Skeletal muscle satellite cell (primary cell): ENCODE measurements at regions not wholly inside any gene's neighbourhood (a gene's known extent, or its start where the extent isn't known, plus 50 kb on each side); places are given as distances from the start of the nearest gene placed in this dataset.
"Not testable (repeated sequence)": the region's sequence is repeated elsewhere in the genome, so short reads cannot be mapped to it uniquely, and the experiment has no call there.

Experiments
- H3K27me3 ChIP-seq: 2 replicates; pipeline ENCODE4 v1.7.0; 2013; ENCODE audit warnings: low read length; ENCODE audit not compliant: control insufficient read depth, insufficient read depth
- H3K36me3 ChIP-seq: 2 replicates; pipeline ENCODE4 v1.7.0; 2013; ENCODE audit warnings: mild to moderate bottlenecking, control low read depth, low read length; ENCODE audit not compliant: insufficient read depth
- H3K4me1 ChIP-seq: 2 replicates; pipeline ENCODE4 v1.7.0; 2013; ENCODE audit warnings: low read length; ENCODE audit not compliant: control insufficient read depth, insufficient read depth
- H3K4me2 ChIP-seq: 2 replicates; pipeline ENCODE4 v1.7.0; 2013; ENCODE audit warnings: mild to moderate bottlenecking, low read length
- H3K4me3 ChIP-seq: 2 replicates; pipeline ENCODE4 v1.7.0; 2013; ENCODE audit warnings: low read length
- H3K9ac ChIP-seq: 2 replicates; pipeline ENCODE4 v1.7.0; 2013; ENCODE audit warnings: mild to moderate bottlenecking, low read depth, low read length, moderate library complexity
- H3K9me3 ChIP-seq: replicated peaks from 2 replicates; pipeline ENCODE4 v1.7.0; 2013; ENCODE audit warnings: mild to moderate bottlenecking, control low read depth, low read length

DNA sequence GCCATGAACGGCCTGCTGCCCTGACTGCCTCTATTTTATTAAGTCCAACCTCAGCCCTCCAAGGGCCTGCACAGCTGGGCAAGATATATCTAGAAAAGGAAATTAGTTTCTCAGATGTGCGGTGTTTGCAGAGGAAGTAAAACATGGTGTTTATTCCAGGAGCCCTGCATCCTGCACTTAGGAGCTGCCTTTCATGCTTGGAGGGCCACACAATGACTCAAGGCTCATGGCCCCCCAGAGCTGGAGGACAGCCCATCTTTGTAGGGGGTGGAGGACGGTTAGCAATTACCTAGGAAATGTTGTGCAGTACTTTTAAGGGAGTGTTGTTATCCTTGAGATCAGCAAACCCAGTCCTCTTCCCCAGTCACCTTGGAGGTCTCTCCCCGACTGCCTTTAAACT, 80.5 kb downstream of the COPRS start:
- Histone ChIP-seq H3K4me2 (no peak overlapping the region), H3K9me3 (no peaks in the 10 kb centered on the region), H3K9ac (no peak overlapping the region), H3K27me3 (no peaks in the 10 kb centered on the region), H3K4me3 (no peak overlapping the region), H3K36me3 (no peaks in the 10 kb centered on the region), H3K4me1 (no peaks in the 10 kb centered on the region)

DNA sequence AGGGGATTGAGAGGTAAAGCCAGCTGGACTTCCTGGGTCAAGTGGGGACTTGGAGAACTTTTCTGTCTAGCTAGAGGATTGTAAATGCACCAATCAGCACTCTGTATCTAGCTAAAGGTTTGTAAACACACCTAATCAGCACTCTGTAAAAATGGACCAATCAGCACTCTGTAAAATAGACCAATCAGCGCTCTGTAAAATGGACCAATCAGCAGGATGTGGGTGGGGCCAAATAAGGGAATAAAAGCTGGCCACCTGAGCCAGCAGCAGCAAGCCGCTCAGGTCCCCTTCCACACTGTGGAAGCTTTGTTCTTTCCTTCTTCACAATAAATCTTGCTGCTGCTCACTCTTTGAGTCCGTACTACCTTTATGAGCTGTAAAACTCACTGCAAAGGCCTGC, 87.7 kb downstream of the COPRS start:
- H3K27me3 ChIP-seq, H3K4me3 ChIP-seq, H3K4me1 ChIP-seq, H3K9ac ChIP-seq, H3K36me3 ChIP-seq, H3K4me2 ChIP-seq, H3K9me3 ChIP-seq: not testable (repeated sequence)

DNA sequence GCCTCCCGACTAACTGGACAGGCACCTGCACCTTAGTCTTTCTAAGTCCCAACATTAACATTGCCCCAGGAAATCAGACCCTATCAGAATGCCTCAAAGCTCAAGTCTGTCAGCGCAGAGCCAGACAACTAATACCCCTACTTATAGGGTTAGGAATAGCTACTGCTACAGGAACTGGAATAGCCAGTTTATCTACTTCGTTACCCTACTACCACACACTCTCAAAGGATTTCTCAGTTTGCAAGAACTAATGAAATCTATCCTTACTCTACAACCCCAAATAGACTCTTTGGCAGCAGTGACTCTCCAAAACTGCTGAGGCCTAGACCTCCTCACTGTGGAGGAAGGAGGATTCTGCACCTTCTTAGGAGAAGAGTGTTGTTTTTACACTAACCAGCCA, 88.5 kb downstream of the COPRS start:
- not testable (repeated sequence) for H3K27me3 ChIP-seq, H3K4me1 ChIP-seq, H3K4me3 ChIP-seq, H3K36me3 ChIP-seq, H3K9ac ChIP-seq, H3K9me3 ChIP-seq, H3K4me2 ChIP-seq

DNA sequence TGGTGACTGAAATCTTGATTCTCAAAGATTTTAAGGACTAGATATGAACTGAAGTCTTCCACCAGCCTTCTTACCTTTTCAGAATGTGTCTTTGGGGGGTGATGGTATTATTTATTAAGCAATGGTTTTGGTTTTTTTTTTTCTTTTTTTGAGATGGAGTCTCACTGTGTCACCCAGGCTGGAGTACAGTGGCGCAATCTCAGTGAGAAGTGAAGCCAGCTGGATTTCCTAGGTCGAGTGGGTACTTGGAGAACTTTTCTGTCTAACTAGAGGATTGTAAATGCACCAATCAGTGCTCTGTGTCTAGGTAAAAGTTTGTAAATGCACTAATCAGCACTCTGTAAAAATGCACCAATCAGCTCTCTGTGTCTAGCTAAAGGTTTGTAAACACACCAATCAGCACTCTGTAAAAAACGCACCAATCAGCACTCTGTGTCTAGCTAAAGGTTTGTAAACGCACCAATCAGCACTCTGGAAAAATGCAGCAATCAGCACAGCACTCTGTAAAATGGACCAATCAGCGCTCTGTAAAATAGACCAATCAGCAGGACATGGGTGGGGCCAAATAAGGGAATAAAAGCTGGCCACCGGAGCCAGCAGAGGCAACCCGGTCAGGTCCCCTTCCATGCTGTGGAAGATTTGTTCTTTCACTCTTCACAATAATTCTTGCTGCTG, 97.1 kb downstream of the COPRS start:
- not testable (repeated sequence) for H3K9ac ChIP-seq, H3K4me3 ChIP-seq, H3K4me2 ChIP-seq, H3K36me3 ChIP-seq, H3K27me3 ChIP-seq, H3K9me3 ChIP-seq, H3K4me1 ChIP-seq

DNA sequence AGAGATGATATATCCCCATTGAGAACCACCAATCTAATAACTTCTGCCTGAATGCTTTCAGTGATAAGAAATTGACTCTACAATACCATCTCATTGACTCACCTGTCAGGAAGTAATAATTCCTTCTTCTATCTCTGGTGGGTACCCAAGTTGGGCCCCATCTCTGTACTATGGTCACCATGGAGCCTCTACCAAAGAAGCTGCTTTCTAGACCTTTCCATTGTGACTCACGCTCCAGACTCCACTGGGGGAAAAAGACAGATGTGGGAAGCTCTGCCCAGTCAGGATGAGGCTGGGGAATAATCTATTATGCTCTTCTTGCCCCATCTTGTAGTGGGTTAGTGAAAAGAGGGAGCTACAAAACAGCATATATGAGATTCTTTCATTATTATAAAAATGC, 100.4 kb downstream of the COPRS start:
- H3K9me3 ChIP-seq = no peaks in the 10 kb centered on the region
- H3K9ac ChIP-seq = no peak overlapping the region
- H3K27me3 ChIP-seq = no peaks in the 10 kb centered on the region

DNA sequence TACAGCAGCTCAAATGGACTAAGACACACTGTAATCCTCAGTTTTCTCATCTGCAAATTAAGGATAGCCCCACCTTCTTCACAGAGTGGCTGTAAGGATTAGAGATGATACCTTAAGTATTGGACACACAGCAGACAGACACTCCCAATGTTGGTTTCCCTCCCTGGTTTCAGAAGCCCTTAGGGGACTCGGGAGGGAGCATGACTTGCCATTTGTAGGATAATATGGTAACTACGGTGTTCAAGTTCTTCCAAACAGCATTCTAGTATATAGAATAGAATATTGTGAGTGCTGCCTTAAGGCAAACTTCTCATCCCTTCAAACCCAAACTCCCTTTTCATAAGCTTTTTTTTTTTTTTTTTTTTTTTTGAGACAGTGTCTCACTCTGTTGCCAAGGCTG, 101.9 kb downstream of the COPRS start:
- no peak overlapping the region for H3K4me2 ChIP-seq
- no peak overlapping the region for H3K4me3 ChIP-seq
- H3K4me1 ChIP-seq = peaks cover 17% of the 10 kb centered on the region
- no peaks in the 10 kb centered on the region for H3K36me3 ChIP-seq
- H3K9me3 ChIP-seq = no peaks in the 10 kb centered on the region
- H3K27me3 ChIP-seq = no peaks in the 10 kb centered on the region
- H3K9ac ChIP-seq = no peak overlapping the region

More for the DNA sequence above, 100.4 kb downstream of the COPRS start:
- H3K36me3 ChIP-seq = no peaks in the 10 kb centered on the region
- H3K4me2 ChIP-seq = no peak overlapping the region
- H3K4me1 ChIP-seq = peaks cover 15% of the 10 kb centered on the region
- no peak overlapping the region for H3K4me3 ChIP-seq

DNA sequence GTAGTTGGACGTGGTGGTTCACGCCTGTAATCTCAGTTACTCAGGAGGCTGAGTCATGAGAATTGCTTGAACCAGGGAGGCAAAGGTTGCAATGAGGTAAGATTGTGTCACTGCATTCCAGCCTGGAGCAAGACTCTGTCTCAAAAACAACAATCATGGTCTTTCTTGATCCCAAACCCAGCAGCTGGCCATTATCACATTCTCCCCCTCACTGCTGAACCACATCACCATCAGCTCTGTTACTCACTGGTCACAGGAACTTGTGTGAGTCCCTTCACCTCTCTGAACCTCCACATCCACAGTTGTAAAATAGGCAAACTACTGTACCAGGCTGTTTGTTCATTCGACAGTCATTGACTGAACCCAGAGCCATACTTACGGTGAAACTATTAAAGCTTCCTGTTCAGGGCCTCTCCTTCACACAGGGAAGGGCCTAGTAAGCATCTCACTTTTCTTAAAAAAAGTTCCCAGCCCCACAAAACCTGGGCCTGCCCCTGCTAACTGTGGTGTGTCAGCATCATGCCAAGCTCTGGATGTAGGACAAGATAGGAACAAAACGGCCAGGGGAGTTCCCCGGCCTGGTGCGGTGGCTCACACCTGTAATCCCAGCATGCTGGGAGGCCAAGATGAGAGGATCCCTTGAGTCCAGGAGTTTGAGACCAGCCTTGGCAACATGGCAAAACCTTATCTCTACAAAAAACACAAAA, 104.7 kb downstream of the COPRS start:
- Histone ChIP-seq H3K4me2 (no peak overlapping the region), H3K9me3 (no peaks in the 10 kb centered on the region), H3K4me1 (peaks cover 17% of the 10 kb centered on the region), H3K36me3 (no peaks in the 10 kb centered on the region), H3K4me3 (no peak overlapping the region), H3K9ac (peak overlapping the region; percentile 45), H3K27me3 (no peaks in the 10 kb centered on the region)

DNA sequence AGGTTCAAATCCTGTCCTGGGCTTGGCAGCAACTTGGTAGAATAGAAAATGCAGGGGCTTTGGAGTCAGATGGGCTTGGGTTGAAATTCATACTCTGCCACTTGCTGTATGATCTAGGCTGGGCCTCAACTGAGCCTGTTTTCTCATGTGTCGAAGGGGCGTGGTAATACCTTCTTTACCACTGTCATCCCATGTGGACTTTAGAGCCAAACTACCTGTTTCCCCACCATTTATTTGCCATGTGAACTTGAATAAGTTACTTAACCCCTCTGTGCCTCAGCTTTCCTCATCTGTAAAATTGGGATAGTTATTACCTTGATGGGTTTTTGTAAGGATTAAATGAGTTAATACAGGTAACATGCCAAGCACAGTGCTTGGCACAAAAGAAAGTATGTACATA, 106.0 kb downstream of the COPRS start:
- Histone ChIP-seq H3K36me3 (no peaks in the 10 kb centered on the region), H3K4me1 (peaks cover 17% of the 10 kb centered on the region), H3K27me3 (no peaks in the 10 kb centered on the region), H3K9ac (no peak overlapping the region), H3K4me2 (no peak overlapping the region), H3K4me3 (no peak overlapping the region), H3K9me3 (no peaks in the 10 kb centered on the region)

DNA sequence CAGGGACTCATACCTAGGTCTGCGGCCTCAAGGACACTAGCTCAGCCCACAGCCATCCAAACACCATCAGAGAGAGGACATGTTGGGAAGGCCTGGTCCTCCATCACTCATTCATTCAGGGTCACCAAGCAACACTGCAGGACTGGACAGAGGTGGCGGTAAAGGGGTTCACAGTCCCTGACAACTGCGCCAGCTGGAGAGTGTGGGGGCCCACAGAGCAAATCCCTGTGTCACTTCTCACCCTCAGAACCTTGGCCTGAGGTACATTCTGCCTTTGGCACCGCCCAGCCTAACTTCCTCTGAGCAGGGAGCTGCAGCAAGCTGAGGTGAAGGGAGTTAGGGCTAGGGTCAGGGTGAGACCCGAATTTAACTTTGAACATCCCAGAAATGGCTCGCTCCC, 106.5 kb downstream of the COPRS start:
- no peaks in the 10 kb centered on the region for H3K27me3 ChIP-seq
- no peaks in the 10 kb centered on the region for H3K9me3 ChIP-seq
- H3K36me3 ChIP-seq = no peaks in the 10 kb centered on the region
- no peak overlapping the region for H3K4me2 ChIP-seq
- H3K4me1 ChIP-seq = peaks cover 17% of the 10 kb centered on the region
- no peak overlapping the region for H3K4me3 ChIP-seq
- no peak overlapping the region for H3K9ac ChIP-seq

DNA sequence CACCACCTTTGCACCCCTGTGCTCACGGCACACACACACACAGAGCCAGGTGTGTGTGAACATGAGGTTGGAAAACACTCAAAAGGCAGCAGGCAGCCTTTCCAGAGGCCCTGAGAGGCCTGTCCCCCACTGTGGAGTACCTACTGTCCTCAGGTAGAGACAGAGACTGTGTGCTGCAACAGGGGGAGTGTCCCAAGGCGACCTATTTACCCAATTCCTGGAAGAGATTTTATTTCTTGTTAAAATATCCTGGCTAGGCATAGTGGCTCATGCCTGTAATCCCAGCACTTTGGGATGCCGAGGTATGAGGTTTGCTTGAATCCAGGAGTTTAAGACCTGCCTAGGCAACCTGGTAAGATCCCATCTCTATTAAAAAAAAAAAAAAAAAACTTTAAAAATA, 108.5 kb downstream of the COPRS start:
- Histone ChIP-seq H3K9me3 (no peaks in the 10 kb centered on the region), H3K27me3 (no peaks in the 10 kb centered on the region), H3K4me1 (peaks cover 17% of the 10 kb centered on the region), H3K9ac (no peak overlapping the region), H3K36me3 (no peaks in the 10 kb centered on the region), H3K4me2 (no peak overlapping the region), H3K4me3 (no peak overlapping the region)

DNA sequence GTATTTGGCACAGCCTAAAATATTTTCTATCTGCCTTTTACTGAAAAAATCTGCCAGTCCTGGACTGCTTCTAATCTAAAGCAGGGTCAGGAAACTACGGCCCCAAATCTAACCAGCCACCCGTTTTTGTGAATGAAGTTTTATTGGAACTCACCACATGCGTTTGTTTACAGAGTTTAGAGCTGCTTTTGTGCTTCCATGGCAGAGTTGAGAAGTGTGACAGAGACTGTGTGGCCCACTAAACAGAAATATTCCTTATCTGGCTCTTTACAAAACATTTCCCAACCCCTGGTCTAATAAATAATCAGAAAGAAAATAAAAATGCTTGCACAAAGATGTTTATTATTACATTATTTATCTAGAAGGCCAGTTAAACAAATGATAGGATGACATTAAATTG, 110.2 kb downstream of the COPRS start:
- Histone ChIP-seq H3K4me1 (peaks cover 14% of the 10 kb centered on the region), H3K36me3 (no peaks in the 10 kb centered on the region), H3K4me3 (no peak overlapping the region), H3K4me2 (no peak overlapping the region), H3K9me3 (no peaks in the 10 kb centered on the region), H3K27me3 (no peaks in the 10 kb centered on the region), H3K9ac (no peak overlapping the region)

DNA sequence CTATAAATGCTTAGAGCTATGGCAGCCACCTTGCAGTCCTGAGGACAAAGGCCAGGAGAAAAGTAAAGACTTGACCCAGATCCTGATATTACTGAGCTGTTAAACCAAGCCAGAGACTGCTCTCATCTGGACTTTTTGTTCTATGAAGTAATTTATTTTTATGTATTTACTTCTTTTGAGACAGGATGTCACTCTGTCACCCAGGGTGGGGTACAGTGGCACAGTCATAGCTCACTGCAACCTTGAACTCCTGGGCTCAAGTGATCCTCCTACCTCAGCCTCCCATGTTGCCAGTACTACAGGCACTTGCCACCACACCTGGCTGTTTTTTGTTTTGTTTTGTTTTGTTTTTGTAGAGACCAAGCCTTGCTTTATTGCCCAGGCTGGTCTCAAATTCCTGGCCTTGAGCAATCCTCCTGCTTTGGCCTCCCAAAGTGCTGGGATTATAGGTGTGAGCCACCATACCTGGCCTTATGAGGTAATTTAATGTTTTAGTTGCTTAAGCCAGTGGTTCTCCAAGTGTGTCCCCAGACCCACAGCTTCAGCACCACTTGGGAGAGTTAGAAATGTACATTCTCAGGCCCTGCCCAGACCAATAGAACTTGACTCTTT, 112.1 kb downstream of the COPRS start:
- no peaks in the 10 kb centered on the region for H3K27me3 ChIP-seq
- no peak overlapping the region for H3K4me3 ChIP-seq
- H3K4me1 ChIP-seq = peaks cover 12% of the 10 kb centered on the region
- H3K9ac ChIP-seq = no peak overlapping the region
- H3K4me2 ChIP-seq = no peak overlapping the region
- H3K36me3 ChIP-seq = no peaks in the 10 kb centered on the region
- no peaks in the 10 kb centered on the region for H3K9me3 ChIP-seq
